HEK293T (cell line): ENCODE measurements at regions not wholly inside any gene's neighbourhood (a gene's known extent, or its start where the extent isn't known, plus 50 kb on each side); places are given as distances from the start of the nearest gene placed in this dataset.

Source experiments
- CTCF ChIA-PET: fragments of 350-600 bp; formaldehyde crosslinking; extraction: SDS; loops from one replicate; lab custom pipeline; 2021; ENCODE audit warnings: antibody characterized with exemption, inconsistent platforms; lab: Yijun Ruan, JAX
- POLR2A ChIA-PET: fragments of 350-600 bp; formaldehyde crosslinking; extraction: SDS; loops from one replicate; lab custom pipeline; 2020; ENCODE audit warnings: antibody characterized with exemption, inconsistent platforms; lab: Yijun Ruan, JAX
- DNase-seq: peaks from one replicate; pipeline ENCODE4 v3.0.0; 2012; ENCODE audit warnings: mixed read lengths; ENCODE audit errors: extremely low spot score
- ARNT ChIP-seq: fragments of 450-650 bp; IDR thresholded peaks from 2 replicates; pipeline ENCODE4 v1.6.1; 2017; ENCODE audit warnings: mild to moderate bottlenecking
- BHLHE40 ChIP-seq: fragments of 450-650 bp; IDR thresholded peaks from 2 replicates; pipeline ENCODE4 v1.6.1; 2016; ENCODE audit warnings: mild to moderate bottlenecking, moderate library complexity, borderline replicate concordance
- CTBP1 ChIP-seq: fragments of 450-650 bp; IDR thresholded peaks from 2 replicates; pipeline ENCODE4 v1.6.1; 2016; ENCODE audit warnings: borderline replicate concordance
- ELF4 ChIP-seq: fragments of 450-650 bp; IDR thresholded peaks from 2 replicates; pipeline ENCODE4 v1.6.1; 2017; ENCODE audit warnings: antibody characterized with exemption
- FOXA1 ChIP-seq: fragments of 450-650 bp; IDR thresholded peaks from 2 replicates; pipeline ENCODE4 v1.6.1; 2016; ENCODE audit warnings: mild to moderate bottlenecking
- FOXK2 ChIP-seq: fragments of 450-650 bp; IDR thresholded peaks from 2 replicates; pipeline ENCODE4 v1.6.1; 2016; ENCODE audit warnings: mild to moderate bottlenecking
- FOXM1 ChIP-seq: fragments of 450-650 bp; IDR thresholded peaks from 2 replicates; pipeline ENCODE4 v1.6.1; 2017; ENCODE audit warnings: mild to moderate bottlenecking, borderline replicate concordance
- HDGF ChIP-seq: fragments of 450-650 bp; IDR thresholded peaks from 2 replicates; pipeline ENCODE4 v1.6.1; 2017; ENCODE audit warnings: antibody characterized with exemption, borderline replicate concordance
- L3MBTL2 ChIP-seq: fragments of 450-650 bp; conservative IDR thresholded peaks from 2 replicates; pipeline ENCODE4 v1.6.1; 2016; ENCODE audit warnings: mild to moderate bottlenecking
- LEF1 ChIP-seq: fragments of 450-650 bp; IDR thresholded peaks from 2 replicates; pipeline ENCODE4 v1.6.1; 2017; ENCODE audit warnings: mild to moderate bottlenecking, borderline replicate concordance
- NFRKB ChIP-seq: fragments of 450-650 bp; IDR thresholded peaks from 2 replicates; pipeline ENCODE4 v1.6.1; 2016; ENCODE audit warnings: mild to moderate bottlenecking, moderate library complexity
- SP1 ChIP-seq: fragments of 450-650 bp; IDR thresholded peaks from 2 replicates; pipeline ENCODE4 v1.6.1; 2017
- SUZ12 ChIP-seq: fragments of 450-650 bp; IDR thresholded peaks from 2 replicates; pipeline ENCODE4 v1.6.1; 2016; ENCODE audit warnings: mild to moderate bottlenecking
- TARDBP ChIP-seq: fragments of 450-650 bp; IDR thresholded peaks from 2 replicates; pipeline ENCODE4 v1.6.1; 2016
- ZNF384 ChIP-seq: fragments of 450-650 bp; IDR thresholded peaks from 2 replicates; pipeline ENCODE4 v1.6.1; 2016
- TF ChIP-seq, protein P1 (sequence below): fragments of 450-650 bp; IDR thresholded peaks from 2 replicates; pipeline ENCODE4 v1.6.1; 2016

DNA sequence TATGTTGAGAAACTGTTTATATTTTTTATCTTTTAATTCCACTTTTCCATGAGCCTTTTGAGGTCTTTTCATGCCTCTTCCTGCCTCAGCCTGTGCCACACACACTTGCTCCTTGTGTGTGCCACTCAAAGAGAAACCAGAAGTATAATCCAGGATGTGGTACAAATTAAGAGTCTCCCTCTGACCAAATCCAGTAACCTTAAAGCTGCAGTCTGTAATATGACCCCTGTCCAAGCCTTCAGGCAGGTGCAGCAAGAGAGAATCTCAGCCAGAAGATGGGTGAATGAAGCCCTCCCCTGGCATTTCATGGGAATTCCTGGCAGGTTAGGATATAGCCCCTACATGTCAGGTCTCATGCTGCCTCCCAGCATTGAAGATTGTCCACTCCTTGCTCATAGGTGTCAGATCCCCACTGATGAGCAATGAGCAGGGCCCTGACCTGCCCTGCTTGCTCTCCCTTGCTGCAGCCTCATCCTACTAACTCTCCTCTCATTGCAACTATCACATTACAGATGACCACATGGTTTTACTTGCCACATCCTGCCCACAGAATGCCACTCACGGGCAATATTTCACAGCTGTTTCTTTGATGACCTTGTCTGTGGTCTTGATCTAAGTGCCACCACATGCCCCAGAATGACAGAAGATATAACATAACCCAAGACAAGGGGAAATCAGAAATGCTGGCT is 169.3 kb downstream of the SEC16B start:
- DNase-seq: no peak
- POLR2A ChIA-PET: no interaction called here
- CTCF ChIA-PET: no interaction called here
- TF ChIP-seq FOXA1 (no peak), SUZ12 (no peak), FOXK2 (no peak), FOXM1 (no peak), SP1 (no peak), LEF1 (no peak), ELF4 (no peak), ZNF384 (no peak), BHLHE40 (no peak), ARNT (no peak), L3MBTL2 (no peak), HDGF (no peak), NFRKB (no peak), CTBP1 (no peak), TARDBP (no peak)
- TF ChIP-seq, protein P1, sequence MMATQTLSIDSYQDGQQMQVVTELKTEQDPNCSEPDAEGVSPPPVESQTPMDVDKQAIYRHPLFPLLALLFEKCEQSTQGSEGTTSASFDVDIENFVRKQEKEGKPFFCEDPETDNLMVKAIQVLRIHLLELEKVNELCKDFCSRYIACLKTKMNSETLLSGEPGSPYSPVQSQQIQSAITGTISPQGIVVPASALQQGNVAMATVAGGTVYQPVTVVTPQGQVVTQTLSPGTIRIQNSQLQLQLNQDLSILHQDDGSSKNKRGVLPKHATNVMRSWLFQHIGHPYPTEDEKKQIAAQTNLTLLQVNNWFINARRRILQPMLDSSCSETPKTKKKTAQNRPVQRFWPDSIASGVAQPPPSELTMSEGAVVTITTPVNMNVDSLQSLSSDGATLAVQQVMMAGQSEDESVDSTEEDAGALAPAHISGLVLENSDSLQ: no peak

DNA sequence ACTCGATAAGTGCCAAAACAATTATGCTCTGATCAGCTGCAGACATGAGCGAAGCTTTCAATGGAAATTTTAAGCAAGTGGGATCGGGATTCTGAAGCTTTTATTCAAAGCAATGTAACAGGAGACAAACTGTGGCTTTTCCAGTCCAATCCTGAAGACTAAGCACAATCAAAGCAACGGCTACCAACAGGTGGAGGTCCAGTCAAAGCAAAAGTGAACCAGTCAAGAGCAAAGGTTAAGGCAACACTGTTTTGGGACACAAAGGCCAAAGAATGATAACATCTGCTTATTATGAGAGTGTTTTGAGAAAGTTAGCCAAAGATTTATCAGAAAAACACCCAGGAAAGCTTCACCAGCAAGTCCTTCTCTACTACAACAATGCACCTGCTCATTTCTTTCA is 170.1 kb downstream of the SEC16B start:
- no peak for DNase-seq
- POLR2A ChIA-PET: no interaction called here
- CTCF ChIA-PET: no interaction called here
- TF ChIP-seq HDGF: no peak
- TF ChIP-seq FOXM1: no peak
- no peak for TF ChIP-seq NFRKB
- TF ChIP-seq FOXA1: no peak
- TF ChIP-seq SP1: no peak
- TF ChIP-seq, protein P1: no peak
- no peak for TF ChIP-seq ARNT
- no peak for TF ChIP-seq TARDBP
- TF ChIP-seq FOXK2: no peak
- TF ChIP-seq BHLHE40: no peak
- no peak for TF ChIP-seq ELF4
- no peak for TF ChIP-seq SUZ12
- TF ChIP-seq CTBP1: no peak
- TF ChIP-seq LEF1: no peak
- TF ChIP-seq ZNF384: no peak

DNA sequence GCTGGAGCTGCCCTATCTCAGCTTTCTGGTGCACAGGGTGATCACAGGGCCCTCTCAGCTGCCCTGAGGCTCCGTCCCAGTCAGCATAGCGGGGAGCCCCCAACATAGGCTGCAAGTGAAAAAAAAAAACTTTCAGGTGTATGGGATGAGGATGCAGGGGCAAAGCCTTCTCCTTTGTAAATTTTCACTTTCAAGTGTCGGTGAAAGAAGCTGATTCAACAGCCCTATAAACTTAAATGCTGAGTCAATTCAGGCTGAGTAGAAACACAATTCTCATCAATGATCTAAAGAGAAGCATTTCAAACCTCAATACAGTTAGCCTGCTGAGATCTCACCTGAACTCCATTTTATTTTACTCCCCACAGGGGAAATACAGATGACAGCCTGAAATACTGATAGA is 171.2 kb downstream of the SEC16B start:
- no peak for TF ChIP-seq SP1
- TF ChIP-seq ARNT: no peak
- TF ChIP-seq FOXM1: no peak
- TF ChIP-seq HDGF: no peak
- TF ChIP-seq L3MBTL2: no peak
- ChIA-PET POLR2A (no interaction called here), CTCF (no interaction called here)
- DNase-seq: no peak

DNA sequence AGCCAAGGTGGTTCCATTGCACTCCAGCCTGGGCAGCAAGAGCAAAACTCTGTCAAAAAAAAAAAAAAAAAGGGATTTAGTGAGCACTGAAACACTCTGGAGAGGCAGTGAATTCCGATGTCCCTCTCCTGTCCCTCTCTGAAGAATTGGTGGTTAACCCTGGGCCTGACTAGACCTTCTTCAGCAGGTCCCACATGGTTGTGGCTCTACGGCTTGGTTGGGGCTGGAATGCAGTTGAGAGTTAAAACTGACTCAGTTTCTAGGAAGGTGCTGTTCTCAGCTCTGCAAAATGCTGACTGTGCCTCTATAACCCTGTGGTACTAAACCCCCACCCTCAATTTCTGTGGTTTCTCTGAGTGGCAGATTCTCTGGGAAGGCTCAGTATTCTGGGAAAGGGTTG is 173.3 kb downstream of the SEC16B start:
- CTCF ChIA-PET: no interaction called here
- POLR2A ChIA-PET: no interaction called here

DNA sequence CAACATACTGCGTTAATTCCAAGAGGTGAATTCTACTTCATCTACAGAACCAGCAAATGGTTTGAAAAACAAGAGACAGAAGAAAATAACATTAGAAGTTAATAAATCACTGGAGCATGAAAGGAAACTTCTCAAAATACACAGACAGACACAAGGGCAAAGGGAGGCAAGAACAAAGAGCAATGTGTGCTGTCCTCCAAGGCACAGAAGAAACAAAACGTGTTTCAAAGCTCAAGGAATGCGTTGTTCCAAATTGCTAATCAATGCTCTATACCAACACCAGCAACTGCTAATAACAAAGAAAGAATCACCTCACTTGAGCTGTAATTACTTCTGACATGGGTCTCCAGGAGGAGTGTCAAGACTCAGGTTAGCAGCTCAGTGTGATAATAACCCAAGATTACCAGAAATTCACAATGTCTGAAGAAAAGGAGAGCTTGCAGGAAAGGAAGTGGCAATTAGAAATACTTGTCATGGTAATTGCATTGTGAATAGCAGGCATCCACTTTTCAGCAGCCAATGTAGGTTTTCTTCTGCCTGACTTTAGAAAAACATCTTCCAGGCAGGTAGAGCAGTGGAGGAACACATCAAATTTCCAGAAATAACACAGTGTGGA is 175.4 kb downstream of the SEC16B start:
- POLR2A ChIA-PET: no interaction called here
- CTCF ChIA-PET: no interaction called here
- no peak for TF ChIP-seq SP1
- no peak for TF ChIP-seq ELF4
- TF ChIP-seq HDGF: no peak
- no peak for TF ChIP-seq ZNF384
- TF ChIP-seq, protein P1: no peak
- no peak for TF ChIP-seq FOXK2
- no peak for TF ChIP-seq TARDBP
- no peak for TF ChIP-seq L3MBTL2
- no peak for TF ChIP-seq CTBP1
- no peak for TF ChIP-seq ARNT
- no peak for TF ChIP-seq SUZ12
- TF ChIP-seq FOXM1: no peak
- TF ChIP-seq NFRKB: no peak
- no peak for TF ChIP-seq FOXA1
- no peak for DNase-seq

More for the DNA sequence above, 173.3 kb downstream of the SEC16B start:
- DNase-seq: no peak
- TF ChIP-seq, protein P1: no peak
- TF ChIP-seq ARNT (no peak), TARDBP (no peak), CTBP1 (no peak), LEF1 (no peak), HDGF (no peak), ZNF384 (no peak), FOXA1 (no peak)

DNA sequence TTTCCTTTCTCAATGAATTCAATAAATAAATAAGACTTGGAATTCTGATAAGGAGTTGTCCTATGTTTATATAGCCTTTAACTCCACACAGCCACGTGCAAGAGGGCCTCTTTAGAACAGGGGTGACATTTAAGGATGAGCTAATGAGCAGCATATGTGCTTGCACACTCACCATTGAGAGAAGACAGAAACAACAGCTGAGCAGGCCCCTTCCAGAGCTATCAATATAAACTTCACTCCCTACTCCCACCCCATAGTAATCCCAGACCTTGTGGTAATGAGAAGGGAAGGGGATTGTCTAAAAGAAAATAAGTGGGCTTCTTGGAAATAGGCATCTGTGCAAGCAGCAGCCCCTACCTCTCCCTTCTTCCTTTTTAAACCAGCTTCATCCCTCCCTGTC is 176.0 kb downstream of the SEC16B start:
- no peak for TF ChIP-seq ZNF384
- TF ChIP-seq HDGF: no peak
- no peak for TF ChIP-seq L3MBTL2
- no peak for TF ChIP-seq ARNT
- no peak for TF ChIP-seq BHLHE40
- no peak for TF ChIP-seq FOXA1
- TF ChIP-seq FOXM1: no peak
- TF ChIP-seq, protein P1: no peak
- TF ChIP-seq SUZ12: no peak
- TF ChIP-seq ELF4: no peak
- no peak for TF ChIP-seq NFRKB
- no peak for TF ChIP-seq LEF1
- TF ChIP-seq SP1: no peak
- no peak for TF ChIP-seq TARDBP
- TF ChIP-seq FOXK2: no peak
- no peak for TF ChIP-seq CTBP1
- POLR2A ChIA-PET: no interaction called here
- CTCF ChIA-PET: no interaction called here
- no peak for DNase-seq
